MM.1S (cell line): ENCODE measurements at regions not wholly inside any gene's neighbourhood (a gene's known extent, or its start where the extent isn't known, plus 50 kb on each side); places are given as distances from the start of the nearest gene placed in this dataset.

ENCODE experiments used
- EZH2 ChIP-seq: fragments of 300-600 bp; sonication (generic); optimal IDR thresholded peaks from 2 replicates; pipeline ENCODE3; 2017; ENCODE audit warnings: low read depth, mild to moderate bottlenecking, antibody characterized with exemption, low read length, mixed read lengths
- EZH2phosphoT487 ChIP-seq: fragments of 300-600 bp; sonication (generic); IDR thresholded peaks from 2 replicates; pipeline ENCODE4 v1.6.1; 2018; ENCODE audit warnings: antibody characterized with exemption, low read length
- TF ChIP-seq, protein P1 (sequence below): fragments of 300-600 bp; sonication (generic); IDR thresholded peaks from 2 replicates; pipeline ENCODE4 v1.5.1; 2016; ENCODE audit warnings: antibody characterized with exemption, low read length, mixed read lengths

DNA sequence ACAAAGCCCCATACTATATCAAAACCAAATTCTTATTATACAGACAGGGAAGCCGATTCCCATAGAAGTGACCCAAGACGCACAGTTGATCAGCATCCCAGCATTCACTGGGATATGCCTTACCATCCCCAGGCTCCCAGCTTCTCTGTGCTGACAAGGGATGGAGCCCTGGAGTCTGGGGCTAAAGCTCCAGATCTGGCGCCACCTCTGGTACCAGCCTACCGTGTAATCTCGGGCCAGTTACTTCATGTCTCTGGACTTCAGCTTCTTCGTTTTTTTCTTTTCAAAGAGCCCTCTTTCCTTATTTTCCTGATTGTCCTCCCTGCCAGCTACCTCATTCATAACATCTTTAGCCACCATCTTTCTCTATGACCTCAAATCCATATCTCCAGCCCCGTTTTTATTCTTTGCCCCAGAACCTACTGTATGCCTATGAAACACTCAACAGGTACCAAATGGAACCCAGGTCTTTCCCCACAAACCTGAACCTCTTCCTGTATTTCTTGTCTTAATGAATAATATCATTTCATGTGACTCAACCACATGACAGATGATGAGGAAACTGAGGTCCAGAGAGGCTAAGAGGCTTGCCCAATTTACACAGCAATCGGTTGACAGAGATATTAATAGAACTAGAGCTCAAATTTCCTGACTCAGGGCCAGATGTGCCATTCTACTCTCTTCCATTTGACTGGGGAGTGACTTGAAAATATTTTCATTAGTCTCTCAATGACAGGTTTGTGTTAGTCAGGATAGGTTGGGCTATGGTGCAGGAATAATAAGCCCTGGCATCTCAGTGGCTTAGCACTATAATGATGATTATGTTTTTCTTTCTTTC, 85.4 kb upstream of the TLE3 start:
- TF ChIP-seq, protein P1, sequence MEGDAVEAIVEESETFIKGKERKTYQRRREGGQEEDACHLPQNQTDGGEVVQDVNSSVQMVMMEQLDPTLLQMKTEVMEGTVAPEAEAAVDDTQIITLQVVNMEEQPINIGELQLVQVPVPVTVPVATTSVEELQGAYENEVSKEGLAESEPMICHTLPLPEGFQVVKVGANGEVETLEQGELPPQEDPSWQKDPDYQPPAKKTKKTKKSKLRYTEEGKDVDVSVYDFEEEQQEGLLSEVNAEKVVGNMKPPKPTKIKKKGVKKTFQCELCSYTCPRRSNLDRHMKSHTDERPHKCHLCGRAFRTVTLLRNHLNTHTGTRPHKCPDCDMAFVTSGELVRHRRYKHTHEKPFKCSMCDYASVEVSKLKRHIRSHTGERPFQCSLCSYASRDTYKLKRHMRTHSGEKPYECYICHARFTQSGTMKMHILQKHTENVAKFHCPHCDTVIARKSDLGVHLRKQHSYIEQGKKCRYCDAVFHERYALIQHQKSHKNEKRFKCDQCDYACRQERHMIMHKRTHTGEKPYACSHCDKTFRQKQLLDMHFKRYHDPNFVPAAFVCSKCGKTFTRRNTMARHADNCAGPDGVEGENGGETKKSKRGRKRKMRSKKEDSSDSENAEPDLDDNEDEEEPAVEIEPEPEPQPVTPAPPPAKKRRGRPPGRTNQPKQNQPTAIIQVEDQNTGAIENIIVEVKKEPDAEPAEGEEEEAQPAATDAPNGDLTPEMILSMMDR = no peak
- TF ChIP-seq EZH2 (no peak), EZH2phosphoT487 (no peak)
